Gastroesophageal sphincter (tissue), 4 donors: ENCODE measurements at regions not wholly inside any gene's neighbourhood (a gene's known extent, or its start where the extent isn't known, plus 50 kb on each side); places are given as distances from the start of the nearest gene placed in this dataset.

Source experiments
- ATAC-seq: fragments of 150-250 bp; one replicate; pipeline ENCODE4 v1.9.1; 2016; ENCODE audit warnings: mild to moderate bottlenecking, moderate library complexity
- H3K27ac ChIP-seq, 4 donors: fragments of 200-600 bp; sonication (generic) in 3 of 4; 1 replicate in 3 of 4; 2 replicates in 1 of 4; pipeline ENCODE4 v1.5.1; 2016 to 2019
- H3K27me3 ChIP-seq: fragments of 200-600 bp; sonication (generic); one replicate; pipeline ENCODE4 v1.5.1; 2019
- H3K36me3 ChIP-seq, 2 donors: fragments of 200-600 bp; sonication (generic); one replicate each; pipeline ENCODE4 v1.5.1; 2019; ENCODE audit warnings: control low read depth in 1 of 2
- H3K4me1 ChIP-seq, 3 donors: fragments of 200-600 bp; sonication (generic); 1 replicate in 2 of 3; 2 replicates in 1 of 3; pipeline ENCODE4 v1.5.1; 2016 to 2019; ENCODE audit warnings: control low read depth in 2 of 3
- H3K4me3 ChIP-seq, 2 donors: fragments of 200-600 bp; sonication (generic); one replicate each; pipeline ENCODE4 v1.5.1; 2019; ENCODE audit warnings: mild to moderate bottlenecking in 1 of 2, moderate library complexity in 1 of 2
- H3K9me3 ChIP-seq, 3 donors: fragments of 200-600 bp; sonication (generic); one replicate each; pipeline ENCODE4 v1.5.1; 2017 to 2019; ENCODE audit warnings: control low read depth in 2 of 3
- EP300 ChIP-seq: sonication (generic); formaldehyde crosslinking; IDR thresholded peaks from one replicate; pipeline ENCODE4 v1.6.1; 2017; ENCODE audit warnings: antibody characterized with exemption, mild to moderate bottlenecking
- POLR2A ChIP-seq, 2 donors: fragments of 450-650 bp; IDR thresholded peaks; one replicate each; pipeline ENCODE4 v1.6.1; 2017; ENCODE audit warnings: antibody characterized with exemption in 2 of 2, mild to moderate bottlenecking in 2 of 2, moderate library complexity in 1 of 2
- POLR2AphosphoS5 ChIP-seq: sonication (generic); formaldehyde crosslinking; IDR thresholded peaks from one replicate; pipeline ENCODE4 v1.6.1; 2017; ENCODE audit warnings: antibody characterized with exemption
- WGBS, 2 donors: methylation state at CpG; one replicate each; pipeline ENCODE4 v1.1.5; 2018; ENCODE audit warnings: low coverage in 1 of 2; 5-methylcytosine and 5-hydroxymethylcytosine counted together
- TF ChIP-seq, protein P1 (sequence below), 4 experiments: fragments of 200-600 bp in 2 of 4; fragments of 450-650 bp in 2 of 4; sonication (generic) in 1 of 4; IDR thresholded peaks; one replicate each; pipeline ENCODE4 v1.5.1; 2017 to 2019; ENCODE audit warnings: antibody characterized with exemption in 4 of 4, mild to moderate bottlenecking in 2 of 4, moderate library complexity in 2 of 4

DNA sequence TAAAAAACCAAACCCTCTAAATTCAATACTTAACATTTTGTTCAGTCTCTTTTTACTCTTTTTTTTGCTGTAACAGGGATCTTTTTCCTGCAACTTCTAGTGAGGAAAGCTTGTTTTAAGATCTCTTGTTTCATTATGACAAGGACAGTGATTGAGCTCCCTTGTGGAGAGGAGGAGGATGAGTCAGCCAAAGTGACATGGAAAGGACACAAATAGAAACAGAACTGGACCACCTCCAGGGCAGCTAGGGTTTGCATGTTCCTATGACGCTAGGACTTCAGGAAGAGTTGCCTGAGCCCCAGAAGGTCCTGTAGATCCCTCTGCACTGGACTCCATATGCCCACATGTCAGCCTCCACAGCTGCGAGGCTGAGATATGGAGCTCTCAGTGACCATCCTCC is 212.6 kb upstream of the FAM78B start:
- H3K36me3 ChIP-seq: no peaks in the 10 kb centered on the region
- no peak for ATAC-seq
- no peaks in the 10 kb centered on the region for H3K27me3 ChIP-seq
- H3K4me3 ChIP-seq: no peak overlapping the region
- whole genome bisulfite sequencing, 2 donors: 50 to 63% methylated on average over 1 to 2 of the region's 2 CpGs
- no peaks in the 10 kb centered on the region for H3K9me3 ChIP-seq
- no peak overlapping the region for H3K27ac ChIP-seq
- no peaks in the 10 kb centered on the region for H3K4me1 ChIP-seq
- TF ChIP-seq POLR2AphosphoS5 (no peak), POLR2A (IDR thresholded peaks at IDR 0.05) (no peak), EP300 (no peak)
- TF ChIP-seq, protein P1, sequence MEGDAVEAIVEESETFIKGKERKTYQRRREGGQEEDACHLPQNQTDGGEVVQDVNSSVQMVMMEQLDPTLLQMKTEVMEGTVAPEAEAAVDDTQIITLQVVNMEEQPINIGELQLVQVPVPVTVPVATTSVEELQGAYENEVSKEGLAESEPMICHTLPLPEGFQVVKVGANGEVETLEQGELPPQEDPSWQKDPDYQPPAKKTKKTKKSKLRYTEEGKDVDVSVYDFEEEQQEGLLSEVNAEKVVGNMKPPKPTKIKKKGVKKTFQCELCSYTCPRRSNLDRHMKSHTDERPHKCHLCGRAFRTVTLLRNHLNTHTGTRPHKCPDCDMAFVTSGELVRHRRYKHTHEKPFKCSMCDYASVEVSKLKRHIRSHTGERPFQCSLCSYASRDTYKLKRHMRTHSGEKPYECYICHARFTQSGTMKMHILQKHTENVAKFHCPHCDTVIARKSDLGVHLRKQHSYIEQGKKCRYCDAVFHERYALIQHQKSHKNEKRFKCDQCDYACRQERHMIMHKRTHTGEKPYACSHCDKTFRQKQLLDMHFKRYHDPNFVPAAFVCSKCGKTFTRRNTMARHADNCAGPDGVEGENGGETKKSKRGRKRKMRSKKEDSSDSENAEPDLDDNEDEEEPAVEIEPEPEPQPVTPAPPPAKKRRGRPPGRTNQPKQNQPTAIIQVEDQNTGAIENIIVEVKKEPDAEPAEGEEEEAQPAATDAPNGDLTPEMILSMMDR (IDR thresholded peaks at IDR 0.05): no peak

DNA sequence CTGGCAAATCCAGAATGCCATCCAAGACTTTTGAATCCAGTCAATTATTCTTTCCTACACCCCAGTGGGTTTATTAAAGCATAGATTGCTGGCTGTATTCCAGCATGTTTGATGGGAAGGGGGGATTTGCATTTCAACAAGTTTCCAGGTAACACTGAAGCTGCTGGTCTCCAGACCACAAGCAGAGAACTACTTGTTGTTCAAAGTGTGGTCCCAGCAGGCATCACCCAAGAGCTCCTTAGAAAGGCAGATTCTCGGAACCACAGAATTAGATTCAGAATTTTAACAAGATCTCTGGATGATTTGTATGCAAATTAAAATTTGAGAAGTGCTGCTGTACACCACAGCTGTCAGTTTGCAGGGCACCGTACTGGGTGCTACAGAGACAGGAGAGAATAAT is 216.3 kb upstream of the FAM78B start:
- Histone ChIP-seq H3K27ac (no peak overlapping the region), H3K4me1 (no peaks in the 10 kb centered on the region), H3K27me3 (peaks cover 6% of the 10 kb centered on the region), H3K9me3 (no peaks in the 10 kb centered on the region), H3K36me3 (no peaks in the 10 kb centered on the region), H3K4me3 (no peak overlapping the region)
- TF ChIP-seq EP300: no peak
- TF ChIP-seq, protein P1 (IDR thresholded peaks at IDR 0.05): no peak
- no peak for TF ChIP-seq POLR2A (IDR thresholded peaks at IDR 0.05)
- TF ChIP-seq POLR2AphosphoS5: no peak
- 35 to 53% methylated on average over 2 of the region's 2 CpGs for WGBS, 2 donors
- no peak for ATAC-seq

- 58 to 74% methylated on average over 3 to 9 of the region's 9 CpGs for WGBS, 2 donors
- Histone ChIP-seq H3K36me3 (no peaks in the 10 kb centered on the region), H3K4me1 (no peaks in the 10 kb centered on the region), H3K27me3 (peaks cover 6% of the 10 kb centered on the region), H3K9me3 (no peaks in the 10 kb centered on the region), H3K4me3 (no peak overlapping the region), H3K27ac (no peak overlapping the region)
- no peak for ATAC-seq
- no peak for TF ChIP-seq POLR2AphosphoS5
- no peak for TF ChIP-seq EP300
- TF ChIP-seq POLR2A (IDR thresholded peaks at IDR 0.05): no peak
- TF ChIP-seq, protein P1 (IDR thresholded peaks at IDR 0.05): no peak
These were observed 217.0 kb upstream of the FAM78B start for GRCh38 chr1:166383635-166384346.

DNA sequence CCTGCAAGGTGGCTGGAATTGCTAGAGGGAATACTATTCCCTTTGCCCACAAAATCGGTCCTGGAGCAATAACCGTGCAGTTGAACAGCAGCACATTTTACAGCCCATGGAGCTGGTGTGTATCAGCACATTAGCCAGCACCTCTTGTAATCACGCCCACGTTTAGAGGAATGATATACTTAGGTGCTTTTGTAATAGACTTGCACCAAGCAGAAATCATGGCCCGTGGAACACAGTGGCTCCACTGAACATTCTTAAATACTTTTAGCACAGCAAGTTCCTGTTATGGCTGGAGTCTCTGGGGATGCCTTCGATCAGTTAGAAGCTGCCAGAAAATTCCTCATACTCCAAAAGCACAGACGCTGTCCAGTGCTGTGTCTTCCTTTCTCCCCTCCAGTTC is 218.1 kb upstream of the FAM78B start:
- H3K4me1 ChIP-seq: no peaks in the 10 kb centered on the region
- no peaks in the 10 kb centered on the region for H3K36me3 ChIP-seq
- WGBS, 2 donors: 67 to 79% methylated on average over 2 to 6 of the region's 7 CpGs
- H3K9me3 ChIP-seq: no peaks in the 10 kb centered on the region
- H3K27me3 ChIP-seq: peaks cover 6% of the 10 kb centered on the region
- ATAC-seq: no peak
- no peak overlapping the region for H3K4me3 ChIP-seq
- H3K27ac ChIP-seq: no peak overlapping the region
- TF ChIP-seq, protein P1 (IDR thresholded peaks at IDR 0.05): no peak
- TF ChIP-seq POLR2AphosphoS5 (no peak), EP300 (no peak), POLR2A (IDR thresholded peaks at IDR 0.05) (no peak)

- Histone ChIP-seq H3K9me3 (no peaks in the 10 kb centered on the region), H3K27ac (no peak overlapping the region), H3K4me1 (no peaks in the 10 kb centered on the region), H3K27me3 (peaks cover 10% of the 10 kb centered on the region), H3K4me3 (no peak overlapping the region), H3K36me3 (no peaks in the 10 kb centered on the region)
- WGBS, 2 donors: 44 to 54% methylated on average over 2 of the region's 2 CpGs
- TF ChIP-seq POLR2AphosphoS5 (no peak), POLR2A (IDR thresholded peaks at IDR 0.05) (no peak), EP300 (no peak)
- TF ChIP-seq, protein P1 (IDR thresholded peaks at IDR 0.05): no peak
- ATAC-seq: no peak
These were observed 223.7 kb upstream of the FAM78B start for GRCh38 chr1:166390366-166391033.
